Left hindlimb (tissue), 1 donor: ENCODE measurements at regions not wholly inside any gene's neighbourhood (a gene's known extent, or its start where the extent isn't known, plus 50 kb on each side); places are given as distances from the start of the nearest gene placed in this dataset.

Experiments used
- DNase-seq: peaks from one replicate; pipeline ENCODE4 v3.0.0-alpha.2; 2018

GRCh38 chr12:127414636-127415035 lies 852.3 kb upstream of the TMEM132C start:
- DNase-seq = no peak

GRCh38 chr12:127416796-127417195 lies 850.2 kb upstream of the TMEM132C start:
- DNase-seq = no peak

GRCh38 chr12:127419111-127419510 lies 847.9 kb upstream of the TMEM132C start:
- no peak for DNase-seq

- DNase-seq = no peak
These were observed 845.4 kb upstream of the TMEM132C start for GRCh38 chr12:127421614-127422013.

- no peak for DNase-seq
These were observed 843.9 kb upstream of the TMEM132C start for GRCh38 chr12:127422935-127423566.

DNA sequence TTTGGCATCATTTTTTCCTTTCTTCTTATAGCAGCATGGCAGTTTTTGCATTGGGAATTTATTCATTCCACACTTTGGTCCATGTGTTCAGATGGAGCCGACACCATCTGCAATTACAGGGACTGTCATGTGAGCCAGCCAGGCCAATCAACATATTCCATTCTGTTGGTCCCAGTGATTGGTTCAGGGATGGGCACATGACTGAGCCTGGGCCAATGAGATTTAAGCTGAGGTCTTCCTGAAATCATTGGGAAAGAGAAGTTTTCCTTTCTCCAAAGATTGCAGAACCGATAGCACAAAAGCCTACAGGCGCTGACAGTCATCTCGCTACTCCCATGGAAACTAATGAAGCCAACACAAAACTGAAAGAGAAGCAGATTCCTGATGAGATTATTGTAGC lies 841.5 kb upstream of the TMEM132C start:
- no peak for DNase-seq

DNA sequence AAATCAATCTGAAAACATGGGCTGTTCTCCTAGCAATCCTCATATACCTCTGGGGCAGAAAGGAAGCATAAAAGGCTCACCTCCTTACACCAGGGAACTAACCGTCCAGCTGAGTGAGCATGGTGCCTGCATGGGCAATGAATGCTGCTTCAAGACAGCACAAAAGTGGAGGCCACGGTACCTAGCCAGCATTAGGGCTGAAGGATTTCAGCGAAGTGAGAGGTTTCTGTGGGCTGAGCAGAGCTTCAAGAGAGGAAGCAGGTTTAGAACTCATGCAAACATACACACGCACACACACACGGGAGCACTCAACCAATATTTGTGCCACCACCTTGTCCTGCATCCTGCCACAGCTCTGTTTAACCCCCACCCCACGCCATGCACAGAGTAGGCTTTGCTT lies 838.5 kb upstream of the TMEM132C start:
- DNase-seq = no peak

DNA sequence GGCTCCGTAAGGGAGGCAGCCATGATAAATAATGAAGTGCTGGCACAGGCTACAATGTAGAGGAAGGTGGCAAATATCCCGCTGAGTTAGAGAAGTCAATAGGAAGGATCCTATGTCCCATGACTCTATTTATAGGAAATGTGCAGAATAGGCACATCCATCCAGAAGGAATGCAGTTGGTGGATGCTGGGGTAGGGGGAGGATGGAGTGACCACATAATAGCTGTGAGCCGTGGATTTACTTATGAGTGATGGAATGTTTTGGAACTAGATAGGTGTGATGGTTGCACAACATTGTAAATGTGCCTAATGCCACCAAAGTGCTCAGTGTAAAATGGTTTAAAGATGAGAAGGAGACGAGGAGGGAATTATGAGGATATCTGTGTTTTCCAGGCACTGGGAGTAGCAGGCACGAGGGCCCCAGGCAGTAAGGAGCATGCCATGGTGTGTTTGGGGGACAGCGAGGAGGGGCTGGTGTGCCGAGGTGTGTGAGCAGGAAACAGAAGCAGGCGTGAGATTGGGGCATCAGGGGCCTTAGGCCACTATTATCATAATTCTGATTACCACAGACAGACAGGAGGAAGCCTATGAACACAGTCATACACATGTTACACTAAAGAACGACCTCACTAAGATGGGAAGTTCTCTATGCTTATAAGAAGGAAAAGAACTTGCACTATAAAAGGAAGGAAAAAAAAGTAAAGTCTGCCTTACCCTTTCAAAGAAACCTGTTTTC lies 837.3 kb upstream of the TMEM132C start:
- DNase-seq = no peak

- no peak for DNase-seq
These were observed 836.6 kb upstream of the TMEM132C start for GRCh38 chr12:127430401-127430800.

- DNase-seq = no peak
These were observed 835.8 kb upstream of the TMEM132C start for GRCh38 chr12:127431177-127431576.

- no peak for DNase-seq
These were observed 835.4 kb upstream of the TMEM132C start for GRCh38 chr12:127431594-127431993.

GRCh38 chr12:127435439-127435838 lies 831.5 kb upstream of the TMEM132C start:
- no peak for DNase-seq

- no peak for DNase-seq
These were observed 828.3 kb upstream of the TMEM132C start for GRCh38 chr12:127438512-127439244.

DNA sequence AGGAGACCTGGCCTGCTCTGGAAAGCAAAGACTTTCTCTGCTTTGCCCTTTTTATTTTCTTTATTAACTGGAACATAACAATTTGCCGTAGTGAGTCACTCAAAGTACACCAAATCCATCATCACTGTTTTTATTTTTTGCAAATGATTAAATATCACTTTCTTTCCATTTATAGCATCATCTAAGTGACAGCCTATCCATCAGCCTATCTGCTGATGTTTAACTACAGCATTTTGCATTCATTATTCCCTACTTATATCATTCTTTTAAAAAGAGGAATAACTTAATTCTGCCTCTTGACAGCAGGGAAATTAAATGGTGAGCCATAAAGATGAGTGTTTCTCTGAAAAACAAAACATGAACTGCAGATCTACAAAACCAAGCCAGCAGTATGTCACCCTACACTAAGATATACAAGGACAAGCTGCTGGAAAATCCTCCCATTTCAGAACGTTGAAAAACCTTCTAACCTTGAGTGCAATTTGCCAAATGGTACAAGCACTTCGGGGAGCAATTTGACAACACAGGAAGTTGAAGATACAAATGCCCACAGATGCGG lies 821.3 kb upstream of the TMEM132C start:
- DNase-seq = no peak

DNA sequence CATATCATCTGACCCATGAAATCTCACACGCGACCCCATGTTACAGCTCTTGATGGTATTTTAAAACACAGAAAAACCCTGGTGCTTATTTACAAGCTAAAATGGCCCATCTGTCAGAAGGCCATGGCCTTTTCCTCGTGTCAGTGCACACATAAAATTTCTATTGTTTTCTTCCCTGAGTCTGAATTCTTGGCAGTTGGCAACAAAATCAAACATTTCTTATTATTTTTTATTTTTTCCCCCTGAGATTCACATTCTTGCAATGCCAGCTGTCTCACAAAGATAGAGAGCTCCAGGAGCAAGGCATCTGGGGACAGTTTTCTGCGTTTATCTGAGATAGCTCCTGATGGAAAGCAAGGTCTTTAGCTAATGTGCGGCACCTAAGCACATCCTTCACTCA lies 818.1 kb upstream of the TMEM132C start:
- no peak for DNase-seq

- no peak for DNase-seq
These were observed 816.1 kb upstream of the TMEM132C start for GRCh38 chr12:127450826-127451225.

GRCh38 chr12:127455347-127456265 lies 811.4 kb upstream of the TMEM132C start:
- DNase-seq = no peak

GRCh38 chr12:127457726-127458125 lies 809.2 kb upstream of the TMEM132C start:
- DNase-seq = no peak

- no peak for DNase-seq
These were observed 807.8 kb upstream of the TMEM132C start for GRCh38 chr12:127459166-127459565.

DNA sequence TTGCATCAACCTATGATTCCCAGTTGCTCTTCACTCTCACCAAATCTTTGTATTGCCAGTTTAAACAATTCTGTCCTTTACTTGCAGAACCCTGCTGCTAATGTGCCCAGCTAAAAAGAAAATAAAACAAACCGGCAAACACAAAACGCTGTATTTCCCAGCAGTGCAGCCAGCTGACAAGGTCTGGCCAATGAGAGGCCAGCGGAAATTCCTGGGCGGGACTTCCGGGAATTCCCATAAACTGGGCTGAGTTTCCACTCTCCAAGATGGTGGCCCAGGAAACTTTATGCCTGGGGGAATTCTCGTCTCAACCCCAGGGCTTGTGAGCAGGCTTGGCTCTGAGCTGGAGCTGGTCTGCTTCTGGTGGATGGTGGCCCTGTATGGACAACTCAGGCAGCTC lies 807.3 kb upstream of the TMEM132C start:
- DNase-seq = no peak

- DNase-seq = no peak
These were observed 803.7 kb upstream of the TMEM132C start for GRCh38 chr12:127463237-127463636.

- DNase-seq = no peak
These were observed 797.6 kb upstream of the TMEM132C start for GRCh38 chr12:127469331-127469730.

DNA sequence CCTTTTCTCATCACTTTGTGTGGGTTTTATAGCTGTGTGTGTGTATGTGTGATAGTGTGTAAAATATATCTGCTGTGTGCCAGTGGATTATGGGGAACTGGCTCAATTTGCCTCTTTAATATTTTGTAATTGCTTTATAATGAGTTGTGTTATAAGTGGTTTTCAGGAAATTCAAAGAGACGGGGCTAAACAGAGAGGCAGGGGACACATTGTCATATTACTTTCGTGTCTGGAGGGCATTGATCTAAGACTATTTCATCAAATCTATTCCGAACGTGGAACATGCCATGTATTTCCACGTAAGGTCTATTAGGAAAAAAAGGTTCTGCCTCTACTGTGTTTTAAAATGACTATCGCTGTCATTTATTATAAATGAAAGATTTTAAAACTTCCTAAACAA lies 793.2 kb upstream of the TMEM132C start:
- no peak for DNase-seq
